ENCODE measurements at regions not wholly inside any gene's neighbourhood (a gene's known extent, or its start where the extent isn't known, plus 50 kb on each side); places are given as distances from the start of the nearest gene placed in this dataset.
"Not testable (repeated sequence)": the region's sequence is repeated elsewhere in the genome, so short reads cannot be mapped to it uniquely, and the experiment has no call there.

- ATAC-seq: no peak
Measured at GRCh38 chrX:7514871-7515599, 327.9 kb upstream of the VCX start.

GRCh38 chrX:7512845-7513244, 330.1 kb upstream of the VCX start:
- no peak for ATAC-seq

GRCh38 chrX:7503251-7503650, 339.7 kb upstream of the VCX start:
- ATAC-seq: no peak

GRCh38 chrX:7500386-7500785, 342.6 kb upstream of the VCX start:
- ATAC-seq: no peak

GRCh38 chrX:7486505-7486904, 338.6 kb upstream of the PUDP start:
- no peak for ATAC-seq

GRCh38 chrX:7485061-7485460, 337.1 kb upstream of the PUDP start:
- no peak for ATAC-seq

GRCh38 chrX:7480721-7481120, 332.8 kb upstream of the PUDP start:
- no peak for ATAC-seq

GRCh38 chrX:7462110-7462509, 314.2 kb upstream of the PUDP start:
- no peak for ATAC-seq

- ATAC-seq: not testable (repeated sequence)
Measured at GRCh38 chrX:7461051-7461450, 313.1 kb upstream of the PUDP start.

- ATAC-seq: no peak
Measured at GRCh38 chrX:7447801-7448499, 300.0 kb upstream of the PUDP start.

- peak; percentile 77 for ATAC-seq
Measured at GRCh38 chrX:7446815-7447214, 298.9 kb upstream of the PUDP start.

GRCh38 chrX:7444967-7445366, 297.0 kb upstream of the PUDP start:
- peak; percentile 72 for ATAC-seq

- no peak for ATAC-seq
Measured at GRCh38 chrX:7441586-7441985, 293.6 kb upstream of the PUDP start.

- no peak for ATAC-seq
Measured at GRCh38 chrX:7435822-7436221, 287.9 kb upstream of the PUDP start.

GRCh38 chrX:7432901-7433300, 284.9 kb upstream of the PUDP start:
- peak; percentile 65 for ATAC-seq

GRCh38 chrX:7420717-7421116, 272.8 kb upstream of the PUDP start:
- ATAC-seq: no peak

GRCh38 chrX:7414753-7415152, 266.8 kb upstream of the PUDP start:
- ATAC-seq: no peak

GRCh38 chrX:7412840-7413239, 264.9 kb upstream of the PUDP start:
- no peak for ATAC-seq

GRCh38 chrX:7409866-7410265, 261.9 kb upstream of the PUDP start:
- no peak for ATAC-seq

GRCh38 chrX:7399373-7399772, 251.4 kb upstream of the PUDP start:
- ATAC-seq: no peak

- no peak for ATAC-seq
Measured at GRCh38 chrX:7390441-7390840, 242.5 kb upstream of the PUDP start.

- no peak for ATAC-seq
Measured at GRCh38 chrX:7389576-7389975, 241.6 kb upstream of the PUDP start.

GRCh38 chrX:7385131-7385530, 237.2 kb upstream of the PUDP start:
- no peak for ATAC-seq

GRCh38 chrX:7378406-7378805, 230.5 kb upstream of the PUDP start:
- no peak for ATAC-seq
